ENCODE measurements at regions not wholly inside any gene's neighbourhood (a gene's known extent, or its start where the extent isn't known, plus 50 kb on each side); places are given as distances from the start of the nearest gene placed in this dataset.

- WGBS (ENCODE audit: insufficient coverage) = 96% methylated on average over 14 of the region's 16 CpGs
- no peaks in the 10 kb centered on the region for H3K79me2 ChIP-seq (ENCODE audit: insufficient read depth, low read length)
- H4K20me1 ChIP-seq (ENCODE audit: insufficient read depth, low read length) = no peaks in the 10 kb centered on the region
- TF ChIP-seq CTCF (IDR thresholded peaks at IDR 0.05) = no peak
- H3K4me3 Mint-ChIP-seq = no peak overlapping the region
- H3K9me3 Mint-ChIP-seq = peaks cover 0 to 5% (median 0%) of the 10 kb centered on the region in 7 donors
- no peaks in the 10 kb centered on the region for H3K9me3 ChIP-seq (replicated peaks in 1 of 2; ENCODE audit: control insufficient read depth in 1 of 2, insufficient read depth in 1 of 2, low read length in 2 of 2)
- no peak overlapping the region for H3K27ac ChIP-seq (ENCODE audit: low read depth in 1 of 2, low read length in 2 of 2)
- H3K9ac ChIP-seq (ENCODE audit: insufficient read depth, low read length, poor library complexity, severe bottlenecking) = no peak overlapping the region
- peaks cover 1% of the 10 kb centered on the region for H3K4me1 Mint-ChIP-seq
- peaks cover 2 to 4% (median 4%) of the 10 kb centered on the region in 3 donors for H3K27me3 Mint-ChIP-seq (ENCODE audit: low read depth in 3 of 3)
- no peak for DNase-seq
- no peaks in the 10 kb centered on the region for H3K27me3 ChIP-seq (ENCODE audit: control insufficient read depth in 2 of 2, insufficient read depth in 2 of 2, low read length in 2 of 2)
- no peak overlapping the region for H2AFZ ChIP-seq (ENCODE audit: insufficient read depth, low read depth, low read length, poor library complexity, severe bottlenecking)
- no peak overlapping the region for H3K4me3 ChIP-seq (replicated peaks in 1 of 3; ENCODE audit: low read depth in 2 of 3, low read length in 3 of 3)
- H3K36me3 ChIP-seq (replicated peaks in 1 of 2; ENCODE audit: control insufficient read depth in 1 of 2, insufficient read depth in 2 of 2, low read length in 2 of 2) = no peaks in the 10 kb centered on the region
- H3K4me1 ChIP-seq (ENCODE audit: control insufficient read depth in 1 of 2, insufficient read depth in 2 of 2, low read length in 2 of 2) = no peaks in the 10 kb centered on the region
- intact Hi-C loops (cut with micrococcal nuclease) = no loop called here
- H3K4me2 ChIP-seq (replicated peaks; ENCODE audit: extremely low read depth, low read length, poor library complexity, severe bottlenecking) = no peak overlapping the region
- no peaks in the 10 kb centered on the region for H3K36me3 Mint-ChIP-seq
- H3K27ac Mint-ChIP-seq = no peak overlapping the region
Measured at GRCh38 chr19:5220866-5221265, 119.7 kb downstream of the PTPRS start.

- Mint-ChIP-seq H3K9me3 (peaks cover 0 to 5% (median 0%) of the 10 kb centered on the region in 7 donors), H3K4me3 (no peak overlapping the region)
Measured at GRCh38 chr19:5220361-5220760, 120.3 kb downstream of the PTPRS start.

More at GRCh38 chr19:5220361-5220760, 120.3 kb downstream of the PTPRS start:
- Mint-ChIP-seq H3K27ac (no peak overlapping the region), H3K27me3 (ENCODE audit: low read depth in 3 of 3) (peaks cover 2 to 4% (median 4%) of the 10 kb centered on the region in 3 donors), H3K4me1 (peaks cover 1% of the 10 kb centered on the region), H3K36me3 (no peaks in the 10 kb centered on the region)
- Histone ChIP-seq H3K4me2 (replicated peaks; ENCODE audit: extremely low read depth, low read length, poor library complexity, severe bottlenecking) (no peak overlapping the region), H3K4me3 (replicated peaks in 1 of 3; ENCODE audit: low read depth in 2 of 3, low read length in 3 of 3) (no peak overlapping the region), H3K9ac (ENCODE audit: insufficient read depth, low read length, poor library complexity, severe bottlenecking) (no peak overlapping the region), H3K27me3 (ENCODE audit: control insufficient read depth in 2 of 2, insufficient read depth in 2 of 2, low read length in 2 of 2) (no peaks in the 10 kb centered on the region), H3K27ac (ENCODE audit: low read depth in 1 of 2, low read length in 2 of 2) (no peak overlapping the region), H3K4me1 (ENCODE audit: control insufficient read depth in 1 of 2, insufficient read depth in 2 of 2, low read length in 2 of 2) (no peaks in the 10 kb centered on the region), H3K9me3 (replicated peaks in 1 of 2; ENCODE audit: control insufficient read depth in 1 of 2, insufficient read depth in 1 of 2, low read length in 2 of 2) (no peaks in the 10 kb centered on the region), H2AFZ (ENCODE audit: insufficient read depth, low read depth, low read length, poor library complexity, severe bottlenecking) (no peak overlapping the region), H3K36me3 (replicated peaks in 1 of 2; ENCODE audit: control insufficient read depth in 1 of 2, insufficient read depth in 2 of 2, low read length in 2 of 2) (no peaks in the 10 kb centered on the region), H4K20me1 (ENCODE audit: insufficient read depth, low read length) (no peaks in the 10 kb centered on the region), H3K79me2 (ENCODE audit: insufficient read depth, low read length) (no peaks in the 10 kb centered on the region)
- intact Hi-C loops (cut with micrococcal nuclease) = no loop called here
- WGBS (ENCODE audit: insufficient coverage) = 100% methylated on average over 1 of the region's 5 CpGs
- no peak for DNase-seq
- TF ChIP-seq CTCF (IDR thresholded peaks at IDR 0.05) = no peak

All from CD14-positive monocyte (primary cell).